HG02759 (cell line): ENCODE measurements at regions not wholly inside any gene's neighbourhood (a gene's known extent, or its start where the extent isn't known, plus 50 kb on each side); places are given as distances from the start of the nearest gene placed in this dataset.
"Not testable (repeated sequence)": the region's sequence is repeated elsewhere in the genome, so short reads cannot be mapped to it uniquely, and the experiment has no call there.

Source experiments
- ATAC-seq: cut with Tn5 transposase; IDR thresholded peaks from one replicate; pipeline ENCODE4 v1.9.1; 2021; ENCODE audit warnings: mild to moderate bottlenecking, moderate library complexity; ENCODE audit not compliant: unreplicated experiment

- ATAC-seq: no peak
These were observed 363.8 kb upstream of the PKN2 start for GRCh38 chr1:88320291-88320690.

- ATAC-seq: no peak
These were observed 362.4 kb upstream of the PKN2 start for GRCh38 chr1:88321706-88322105.

DNA sequence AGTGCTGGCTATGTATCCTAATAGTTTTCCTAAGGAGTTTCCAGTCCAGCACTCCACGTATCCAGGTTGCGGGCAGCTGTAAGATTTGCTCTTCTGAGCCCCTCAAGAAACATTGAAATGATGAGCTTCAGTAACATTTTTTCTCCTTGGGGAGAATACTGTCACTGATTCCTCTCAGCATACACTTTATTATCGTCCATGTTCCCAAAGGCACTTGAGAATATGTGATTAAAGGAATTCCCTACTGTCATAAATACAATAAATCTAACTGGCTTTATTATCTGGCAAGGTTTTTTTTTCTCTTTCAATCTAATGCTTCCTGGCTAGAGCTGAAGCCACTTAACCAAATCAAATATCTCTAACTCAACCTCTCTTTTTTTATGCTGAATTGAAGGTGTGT, 359.2 kb upstream of the PKN2 start:
- ATAC-seq: no peak

DNA sequence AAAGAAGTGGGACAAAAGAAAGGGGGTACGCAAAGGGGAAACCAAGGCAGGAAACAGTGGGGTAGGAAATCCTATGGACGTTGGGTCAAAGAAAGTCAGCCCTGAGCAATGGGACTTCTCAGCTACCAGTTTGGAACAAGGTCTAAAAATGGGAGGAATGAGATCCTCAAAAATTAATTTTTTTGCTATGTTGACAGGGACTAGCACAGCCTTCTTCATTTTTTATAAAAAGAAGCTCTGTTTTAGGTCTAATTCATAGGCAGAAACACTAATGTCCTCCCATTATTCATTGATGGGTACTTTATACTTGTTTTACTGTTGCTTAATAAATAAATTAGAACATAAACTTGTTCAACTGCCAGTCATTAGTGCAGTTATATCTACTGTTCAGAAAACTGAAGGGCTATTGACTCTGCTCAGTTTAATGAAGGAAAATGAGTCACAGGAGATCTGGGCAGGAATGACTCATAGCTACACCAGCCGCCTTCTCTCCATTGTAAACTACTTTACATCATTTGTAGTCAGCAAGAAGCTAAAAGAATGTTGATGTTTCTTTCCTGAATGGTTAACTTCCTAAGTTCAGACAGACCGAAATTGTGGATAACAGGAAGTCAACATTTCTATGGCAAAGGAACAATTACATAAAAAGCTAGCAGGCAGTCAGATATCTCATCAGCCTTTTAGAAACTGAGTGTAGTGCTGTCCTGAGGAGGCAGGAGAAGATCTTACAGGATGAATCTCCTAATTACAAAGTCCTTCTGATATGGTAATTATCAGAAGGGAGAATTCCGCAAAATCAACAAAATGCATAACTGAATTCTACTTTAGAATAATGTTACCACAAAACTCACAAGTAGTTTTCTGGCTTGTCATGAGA, 356.4 kb upstream of the PKN2 start:
- ATAC-seq: no peak

- ATAC-seq: no peak
These were observed 353.9 kb upstream of the PKN2 start for GRCh38 chr1:88330201-88330600.

DNA sequence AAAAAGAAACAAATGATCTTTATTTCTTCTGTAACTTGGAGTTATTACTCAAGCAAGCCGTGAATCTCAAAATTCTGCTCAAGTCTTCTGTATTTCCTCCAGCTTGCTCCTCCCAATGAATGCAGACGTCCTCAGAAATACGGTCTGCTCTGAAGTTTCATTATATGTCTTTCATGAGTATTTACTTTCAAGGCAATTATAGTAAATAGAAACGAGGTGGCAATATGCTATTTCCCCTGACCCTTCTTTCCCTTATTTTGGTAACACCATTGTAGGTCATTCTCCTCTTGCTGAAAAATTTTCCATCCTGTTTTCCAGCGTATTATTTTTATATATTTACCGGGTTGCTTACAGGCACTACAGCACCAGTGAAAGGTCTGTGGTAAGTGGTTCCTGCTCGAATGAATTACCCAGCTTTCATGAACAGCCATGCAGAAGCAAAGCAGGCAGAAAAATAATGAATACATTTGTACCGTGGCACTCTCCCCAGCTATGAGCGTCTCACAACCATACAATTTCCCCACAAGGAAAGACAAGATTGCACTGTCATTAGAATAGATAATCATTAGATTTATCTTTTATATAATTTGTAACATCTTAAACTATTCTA, 350.9 kb upstream of the PKN2 start:
- no peak for ATAC-seq

- no peak for ATAC-seq
These were observed 342.6 kb upstream of the PKN2 start for GRCh38 chr1:88341447-88341846.

DNA sequence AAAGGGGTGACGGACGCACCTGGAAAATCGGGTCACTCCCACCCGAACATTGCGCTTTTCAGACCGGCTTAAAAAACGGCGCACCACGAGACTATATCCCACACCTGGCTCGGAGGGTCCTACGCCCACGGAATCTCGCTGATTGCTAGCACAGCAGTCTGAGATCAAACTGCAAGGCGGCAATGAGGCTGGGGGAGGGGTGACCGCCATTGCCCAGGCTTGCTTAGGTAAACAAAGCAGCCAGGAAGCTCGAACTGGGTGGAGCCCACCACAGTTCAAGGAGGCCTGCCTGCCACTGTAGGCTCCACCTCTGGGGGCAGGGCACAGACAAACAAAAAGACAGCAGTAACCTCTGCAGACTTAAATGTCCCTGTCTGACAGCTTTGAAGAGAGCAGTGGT, 342.0 kb upstream of the PKN2 start:
- not testable (repeated sequence) for ATAC-seq

GRCh38 chr1:88350648-88351047, 333.4 kb upstream of the PKN2 start:
- no peak for ATAC-seq

- no peak for ATAC-seq
These were observed 332.1 kb upstream of the PKN2 start for GRCh38 chr1:88351960-88352359.

DNA sequence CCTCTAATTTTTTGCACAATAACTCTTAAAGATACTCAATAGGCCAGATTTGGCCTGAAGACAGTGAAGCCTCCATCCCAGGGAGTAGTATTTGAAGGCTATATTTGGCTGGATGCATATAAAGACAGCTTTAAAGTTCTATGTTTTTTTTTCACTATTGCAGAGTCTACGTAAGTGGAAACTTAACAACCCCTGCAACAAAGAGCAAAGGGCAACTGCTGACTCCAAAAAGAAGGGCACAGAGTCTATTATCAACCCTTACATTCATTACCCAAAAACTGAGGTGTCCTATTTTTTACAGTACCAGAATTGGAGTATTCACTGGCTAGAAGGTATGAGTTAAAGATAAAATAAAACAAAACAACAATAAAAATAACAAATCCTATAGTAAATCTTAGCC, 329.8 kb upstream of the PKN2 start:
- ATAC-seq: no peak

GRCh38 chr1:88357729-88358128, 326.3 kb upstream of the PKN2 start:
- ATAC-seq: no peak

- ATAC-seq: no peak
These were observed 312.5 kb upstream of the PKN2 start for GRCh38 chr1:88371436-88372023.

GRCh38 chr1:88375977-88376376, 308.1 kb upstream of the PKN2 start:
- ATAC-seq: no peak

DNA sequence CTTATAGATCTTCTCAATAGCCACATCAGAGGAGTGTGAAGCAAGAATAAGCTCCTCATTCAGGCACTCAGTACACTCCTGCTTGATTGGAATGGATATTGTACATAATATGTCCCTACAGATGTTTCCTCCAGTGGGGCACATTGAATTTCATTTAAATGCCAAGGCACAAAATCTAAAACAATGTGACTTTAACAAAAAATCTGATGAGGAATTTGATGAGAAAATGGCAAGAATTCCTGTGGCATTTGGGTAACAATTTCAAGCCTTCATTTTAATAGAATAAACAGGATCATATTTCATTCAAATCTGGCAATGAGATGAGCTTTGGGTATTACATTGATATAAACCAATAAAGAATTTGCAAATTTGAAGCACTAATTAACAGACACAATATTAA, 307.7 kb upstream of the PKN2 start:
- ATAC-seq: no peak

- ATAC-seq: no peak
These were observed 305.5 kb upstream of the PKN2 start for GRCh38 chr1:88378560-88378959.

DNA sequence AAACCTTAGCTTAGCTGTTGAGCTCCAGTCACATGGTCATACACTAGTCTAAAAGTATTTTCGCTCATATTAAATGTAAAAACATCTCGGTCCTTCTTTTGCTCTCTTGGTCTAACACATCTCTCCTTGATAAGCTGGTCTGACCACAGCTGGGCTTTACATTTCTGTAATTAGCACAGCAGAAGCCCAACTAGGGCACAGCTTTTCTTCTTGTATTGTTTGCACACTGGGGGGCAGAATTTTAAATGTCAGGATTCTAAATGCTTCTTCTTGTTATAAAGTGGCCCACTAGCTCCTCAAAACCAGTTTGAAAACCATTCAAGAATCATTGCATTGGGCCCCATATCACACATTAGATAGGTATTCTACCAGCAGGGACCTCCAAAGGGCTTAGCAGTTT, 289.1 kb upstream of the PKN2 start:
- no peak for ATAC-seq

DNA sequence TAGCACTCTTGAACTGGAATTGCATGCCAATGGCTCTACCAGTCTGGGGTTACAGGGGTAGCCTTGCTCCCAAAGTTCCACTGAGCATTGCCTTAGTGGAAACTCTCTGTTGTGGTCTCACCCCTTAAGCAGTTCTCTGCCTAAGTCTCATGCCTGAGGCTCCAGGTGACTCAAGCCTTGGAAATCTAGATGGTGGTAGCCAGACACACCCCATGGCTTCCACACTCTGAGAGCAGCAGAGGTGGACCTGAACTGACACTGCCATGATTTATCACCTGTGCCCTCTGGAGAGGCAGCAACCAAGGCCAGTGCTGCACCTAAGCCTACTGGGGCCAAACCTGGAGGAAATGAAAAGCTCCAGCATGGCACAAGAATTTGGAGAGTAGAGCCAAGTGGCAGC, 285.7 kb upstream of the PKN2 start:
- no peak for ATAC-seq

DNA sequence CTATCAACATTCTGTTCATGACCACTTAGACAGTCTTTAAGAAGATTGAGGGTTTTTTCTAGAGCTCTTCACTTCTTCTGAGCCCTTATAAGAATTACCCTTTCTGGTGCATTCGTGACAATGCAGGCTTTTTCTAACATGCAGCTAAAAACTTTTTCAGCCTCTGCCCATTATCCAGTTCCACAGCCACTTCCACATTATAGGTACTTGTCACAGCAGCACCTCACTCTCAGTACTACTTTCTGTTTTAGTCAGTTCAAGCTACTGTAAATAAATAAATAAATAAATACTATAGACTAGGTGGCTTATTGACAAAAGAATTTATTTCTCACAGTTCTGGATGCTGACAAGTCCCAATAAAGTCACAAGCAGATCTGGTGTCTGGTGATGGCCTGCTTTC, 284.4 kb upstream of the PKN2 start:
- ATAC-seq: peak; percentile 64

DNA sequence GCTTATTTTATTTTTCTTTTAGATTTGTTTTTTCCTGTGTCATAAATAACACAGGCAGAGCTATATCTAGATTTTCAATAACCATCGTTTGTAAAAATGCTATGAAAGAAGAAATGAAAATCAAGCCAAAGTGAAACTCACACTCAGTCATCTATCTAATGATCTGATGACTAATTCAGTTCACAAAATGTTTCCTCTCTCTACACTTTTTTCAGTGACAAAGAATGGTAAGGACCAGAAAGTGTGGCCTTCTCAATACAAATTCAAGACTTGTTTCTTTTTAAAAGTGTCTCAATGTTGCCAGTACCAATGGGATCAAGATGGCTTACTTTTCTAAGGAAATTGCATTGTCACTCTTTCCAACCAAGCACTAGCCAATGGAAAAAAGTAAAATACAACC, 282.8 kb upstream of the PKN2 start:
- peak; percentile 80 for ATAC-seq

GRCh38 chr1:88404582-88404981, 279.5 kb upstream of the PKN2 start:
- no peak for ATAC-seq

GRCh38 chr1:88407248-88407647, 276.8 kb upstream of the PKN2 start:
- no peak for ATAC-seq
